Sigmoid colon (tissue), 6 donors: ENCODE measurements at regions not wholly inside any gene's neighbourhood (a gene's known extent, or its start where the extent isn't known, plus 50 kb on each side); places are given as distances from the start of the nearest gene placed in this dataset.
"Not testable (repeated sequence)": the region's sequence is repeated elsewhere in the genome, so short reads cannot be mapped to it uniquely, and the experiment has no call there.

Source experiments
- DNase-seq: peaks from one replicate; pipeline ENCODE4 v3.0.0-alpha.2; 2019
- H3K27ac ChIP-seq, 4 donors: fragments of 200-600 bp; sonication (generic); one replicate each; pipeline ENCODE4 v1.5.1; 2016 to 2019; ENCODE audit warnings: mild to moderate bottlenecking in 1 of 4
- H3K27me3 ChIP-seq, 3 donors: fragments of 200-600 bp; sonication (generic); one replicate each; pipeline ENCODE4 v1.5.1; 2019; ENCODE audit warnings: mild to moderate bottlenecking in 1 of 3
- H3K36me3 ChIP-seq, 4 donors: fragments of 200-600 bp; sonication (generic); one replicate each; pipeline ENCODE4 v1.5.1; 2016 to 2019
- H3K4me1 ChIP-seq, 4 donors: fragments of 200-600 bp; sonication (generic); one replicate each; pipeline ENCODE4 v1.5.1; 2017 to 2019
- H3K4me3 ChIP-seq, 4 donors: fragments of 200-600 bp; sonication (generic); one replicate each; pipeline ENCODE4 v1.5.1; 2017 to 2019; ENCODE audit warnings: mild to moderate bottlenecking in 2 of 4, moderate library complexity in 1 of 4
- H3K9me3 ChIP-seq, 4 donors: fragments of 200-600 bp in 3 of 4; sonication (generic) in 3 of 4; one replicate each; pipeline versions ENCODE4 v1.5.1 to v1.6.1; 2013 to 2019
- EP300 ChIP-seq, 4 donors: sonication (generic); formaldehyde crosslinking; IDR thresholded peaks; one replicate each; pipeline ENCODE4 v1.6.1; 2017; ENCODE audit warnings: antibody characterized with exemption in 4 of 4
- POLR2A ChIP-seq, 2 donors: fragments of 450-650 bp; IDR thresholded peaks; one replicate each; pipeline ENCODE4 v1.6.1; 2016; ENCODE audit warnings: antibody characterized with exemption in 2 of 2, mild to moderate bottlenecking in 2 of 2, moderate library complexity in 2 of 2
- POLR2AphosphoS5 ChIP-seq, 4 donors: sonication (generic); formaldehyde crosslinking; IDR thresholded peaks; one replicate each; pipeline ENCODE4 v1.6.1; 2017; ENCODE audit warnings: antibody characterized with exemption in 4 of 4
- WGBS, 2 donors: extraction: QIAGEN DNeasy Blood & Tissue Kit; methylation state at CpG; one replicate each; pipeline ENCODE4 v1.1.7; 2013; 5-methylcytosine and 5-hydroxymethylcytosine counted together
- intact Hi-C: fragments of 100-400 bp; cut with DNase I; formaldehyde crosslinking; loops from one replicate; pipeline ENCODE4 v1.15.1; 2023
- TF ChIP-seq, protein P1 (sequence below), 4 experiments: fragments of 450-650 bp in 3 of 4; fragments of 200-600 bp in 1 of 4; IDR thresholded peaks; one replicate each; pipeline ENCODE4 v1.5.1; 2016 to 2019; ENCODE audit warnings: antibody characterized with exemption in 4 of 4, mild to moderate bottlenecking in 3 of 4, moderate library complexity in 2 of 4
- donor health status: healthy with polysubstance abuse.
- donor health status: healthy.

DNA sequence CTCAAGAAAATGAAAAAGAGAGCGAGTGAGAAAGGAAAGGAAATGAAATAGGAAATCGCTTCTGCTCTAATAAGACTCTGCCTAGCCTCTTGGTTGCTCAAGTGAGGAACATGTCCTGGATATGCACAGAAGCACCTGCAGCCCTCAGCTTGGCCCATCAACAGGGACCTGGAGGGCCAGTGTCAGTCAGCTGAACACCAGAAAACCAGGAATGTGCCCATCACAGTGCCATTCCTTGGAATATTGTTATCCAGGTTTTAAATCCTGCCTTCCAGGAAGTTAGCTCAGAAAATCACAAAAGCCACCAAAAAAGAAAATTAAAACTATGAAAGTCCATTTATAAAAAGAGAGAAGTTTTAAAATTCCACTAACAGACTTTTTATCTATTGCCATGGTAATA, 173.4 kb upstream of the TPM1 start:
- intact Hi-C loops, result no loop called here
- Histone ChIP-seq H3K27ac (peak overlapping the region; percentile 54 to 93 (median 88)), H3K27me3 (no peaks in the 10 kb centered on the region), H3K9me3 (peaks cover 0 to 2% (median 0%) of the 10 kb centered on the region in 4 donors), H3K36me3 (no peaks in the 10 kb centered on the region), H3K4me1 (peaks cover 0 to 61% (median 46%) of the 10 kb centered on the region in 4 donors), H3K4me3 (no peak overlapping the region)
- TF ChIP-seq, protein P1, sequence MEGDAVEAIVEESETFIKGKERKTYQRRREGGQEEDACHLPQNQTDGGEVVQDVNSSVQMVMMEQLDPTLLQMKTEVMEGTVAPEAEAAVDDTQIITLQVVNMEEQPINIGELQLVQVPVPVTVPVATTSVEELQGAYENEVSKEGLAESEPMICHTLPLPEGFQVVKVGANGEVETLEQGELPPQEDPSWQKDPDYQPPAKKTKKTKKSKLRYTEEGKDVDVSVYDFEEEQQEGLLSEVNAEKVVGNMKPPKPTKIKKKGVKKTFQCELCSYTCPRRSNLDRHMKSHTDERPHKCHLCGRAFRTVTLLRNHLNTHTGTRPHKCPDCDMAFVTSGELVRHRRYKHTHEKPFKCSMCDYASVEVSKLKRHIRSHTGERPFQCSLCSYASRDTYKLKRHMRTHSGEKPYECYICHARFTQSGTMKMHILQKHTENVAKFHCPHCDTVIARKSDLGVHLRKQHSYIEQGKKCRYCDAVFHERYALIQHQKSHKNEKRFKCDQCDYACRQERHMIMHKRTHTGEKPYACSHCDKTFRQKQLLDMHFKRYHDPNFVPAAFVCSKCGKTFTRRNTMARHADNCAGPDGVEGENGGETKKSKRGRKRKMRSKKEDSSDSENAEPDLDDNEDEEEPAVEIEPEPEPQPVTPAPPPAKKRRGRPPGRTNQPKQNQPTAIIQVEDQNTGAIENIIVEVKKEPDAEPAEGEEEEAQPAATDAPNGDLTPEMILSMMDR (IDR thresholded peaks at IDR 0.05), result no peak
- TF ChIP-seq POLR2AphosphoS5 (IDR thresholded peaks at IDR 0.05) (no peak), EP300 (IDR thresholded peaks at IDR 0.05) (no peak), POLR2A (IDR thresholded peaks at IDR 0.05) (no peak)
- no peak for DNase-seq
- 90 to 96% methylated on average over 2 of the region's 2 CpGs for WGBS, 2 donors

- WGBS, 2 donors, result 19 to 76% methylated on average over 2 of the region's 2 CpGs
- Histone ChIP-seq H3K4me1 (peaks cover 0 to 67% (median 54%) of the 10 kb centered on the region in 4 donors), H3K36me3 (no peaks in the 10 kb centered on the region), H3K27ac (peak overlapping the region in 3 of 4 donors; percentile 87 to 93 (median 88)), H3K9me3 (peaks cover 0 to 2% (median 0%) of the 10 kb centered on the region in 4 donors), H3K4me3 (no peak overlapping the region), H3K27me3 (no peaks in the 10 kb centered on the region)
- DNase-seq, result no peak
- TF ChIP-seq POLR2AphosphoS5 (IDR thresholded peaks at IDR 0.05) (no peak), POLR2A (IDR thresholded peaks at IDR 0.05) (no peak), EP300 (IDR thresholded peaks at IDR 0.05) (no peak)
- TF ChIP-seq, protein P1 (IDR thresholded peaks at IDR 0.05), result no peak
- intact Hi-C loops, result no loop called here
Measured at GRCh38 chr15:62870216-62870615, 172.3 kb upstream of the TPM1 start.

GRCh38 chr15:62870701-62871100, 171.8 kb upstream of the TPM1 start:
- Histone ChIP-seq H3K4me1 (peaks cover 0 to 67% (median 53%) of the 10 kb centered on the region in 4 donors), H3K27ac (peak overlapping the region in 3 of 4 donors; percentile 87 to 93 (median 88))
- H3K4me3 ChIP-seq, H3K27me3 ChIP-seq, DNase-seq, H3K9me3 ChIP-seq, H3K36me3 ChIP-seq, intact Hi-C loops: not testable (repeated sequence)
- WGBS, 2 donors, result 22 to 80% methylated on average over 3 of the region's 3 CpGs

GRCh38 chr15:62873203-62873602, 169.3 kb upstream of the TPM1 start:
- intact Hi-C loops, result no loop called here
- 94 to 95% methylated on average over 5 of the region's 5 CpGs for WGBS, 2 donors
- Histone ChIP-seq H3K36me3 (no peaks in the 10 kb centered on the region), H3K4me1 (peaks cover 0 to 71% (median 66%) of the 10 kb centered on the region in 4 donors), H3K27me3 (no peaks in the 10 kb centered on the region), H3K27ac (peak overlapping the region; percentile 83 to 93 (median 88)), H3K4me3 (no peak overlapping the region), H3K9me3 (peaks cover 0 to 2% (median 0%) of the 10 kb centered on the region in 4 donors)
- TF ChIP-seq, protein P1 (IDR thresholded peaks at IDR 0.05), result no peak
- no peak for TF ChIP-seq POLR2AphosphoS5 (IDR thresholded peaks at IDR 0.05)
- TF ChIP-seq EP300 (IDR thresholded peaks at IDR 0.05), result no peak
- TF ChIP-seq POLR2A (IDR thresholded peaks at IDR 0.05), result no peak
- DNase-seq, result no peak

DNA sequence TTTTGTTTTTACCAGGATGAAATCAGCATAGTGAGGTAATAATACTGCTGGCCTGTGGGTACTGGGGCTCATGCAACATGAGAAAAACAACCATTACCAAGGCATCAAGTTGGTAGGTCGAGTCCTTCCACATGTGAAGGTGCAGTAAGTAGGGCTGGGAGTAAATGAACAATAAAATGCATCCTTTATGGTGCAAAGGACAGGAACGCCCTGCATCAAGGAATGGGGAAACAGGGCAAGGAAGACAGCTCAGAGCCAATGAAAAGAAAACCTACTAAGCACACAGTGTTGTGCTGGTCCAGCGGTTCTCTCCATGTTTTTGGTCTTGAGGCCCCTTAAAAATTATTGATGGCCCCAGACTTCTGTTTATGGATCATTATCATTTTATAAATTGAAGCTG, 168.5 kb upstream of the TPM1 start:
- intact Hi-C loops, result no loop called here
- Histone ChIP-seq H3K27ac (peak overlapping the region; percentile 83 to 93 (median 88)), H3K36me3 (no peaks in the 10 kb centered on the region), H3K27me3 (no peaks in the 10 kb centered on the region), H3K4me3 (no peak overlapping the region), H3K9me3 (peaks cover 0 to 2% (median 0%) of the 10 kb centered on the region in 4 donors), H3K4me1 (peaks cover 0 to 73% (median 69%) of the 10 kb centered on the region in 4 donors)
- 14 to 67% methylated on average over 3 of the region's 3 CpGs for WGBS, 2 donors
- DNase-seq, result no peak
- TF ChIP-seq, protein P1 (IDR thresholded peaks at IDR 0.05), result no peak
- TF ChIP-seq POLR2AphosphoS5 (IDR thresholded peaks at IDR 0.05), result no peak
- TF ChIP-seq EP300 (IDR thresholded peaks at IDR 0.05), result no peak
- no peak for TF ChIP-seq POLR2A (IDR thresholded peaks at IDR 0.05)
